HCT116 (cell line): ENCODE measurements at regions not wholly inside any gene's neighbourhood (a gene's known extent, or its start where the extent isn't known, plus 50 kb on each side); places are given as distances from the start of the nearest gene placed in this dataset.

ENCODE experiments used
- ATAC-seq: fragments of 200-7000 bp; cut with Tn5 transposase; 2 replicates; pipeline ENCODE4 v1.9.1; 2020; ENCODE audit warnings: mild to moderate bottlenecking, moderate library complexity
- BruUV-seq: library from RNA; stranded (reverse); fragments of 400-500 nt; replicated peaks from 2 replicates; lab custom pipeline; 2021; lab: Mats Ljungman, UMichigan
- CTCF ChIA-PET: fragments of 300-600 bp; sonication (Branson Sonifier 250); formaldehyde crosslinking; loops from one replicate; lab custom pipeline; 2021; ENCODE audit warnings: antibody characterized with exemption; lab: Charles Lee
- POLR2A ChIA-PET: fragments of 300-600, 350-600 bp; sonication (Branson Sonifier 250); formaldehyde crosslinking; loops from one replicate; lab custom pipeline; 2021; ENCODE audit warnings: antibody characterized with exemption; lab: Charles Lee
- RAD21 ChIA-PET, 2 experiments: fragments of 300-600 bp; sonication (Branson Sonifier 250); formaldehyde crosslinking; loops; one replicate each; lab custom pipeline; 2023; ENCODE audit warnings: low total read pairs in 2 of 2; ENCODE audit not compliant: uncharacterized antibody in 2 of 2, unreplicated experiment in 2 of 2, low non-redundant PET in 1 of 2; lab: Charles Lee
- DNase-seq: peaks from one replicate; pipeline ENCODE4 v3.0.0-alpha.2; 2010; ENCODE audit warnings: low read depth, low spot score
- H2AFZ ChIP-seq: fragments of 200-600 bp; shearing (Covaris generic), sonication (generic); 2 replicates; pipeline ENCODE4 v1.6.1; 2017; ENCODE audit warnings: low read depth, mixed run types, mixed read lengths, antibody characterized with exemption, low read length; ENCODE audit not compliant: poor library complexity, severe bottlenecking
- H3K27ac ChIP-seq: 2 replicates; pipeline ENCODE4 v1.5.1; 2012; ENCODE audit warnings: low read depth, low read length
- H3K27me3 ChIP-seq: fragments of 200-600 bp; sonication (generic); 2 replicates; pipeline ENCODE4 v1.6.1; 2016; ENCODE audit warnings: mixed run types, low read length, mixed read lengths; ENCODE audit not compliant: insufficient read depth
- H3K36me3 ChIP-seq, 2 experiments: fragments of 200-500 bp in 1 of 2; fragments of 200-600 bp in 1 of 2; sonication (Bioruptor generic) in 1 of 2; sonication (generic) in 1 of 2; 2 replicates each; pipeline versions ENCODE4 v1.5.1 to v1.6.1; 2014 to 2016; ENCODE audit warnings: low read length in 2 of 2, inconsistent platforms in 1 of 2, mixed read lengths in 1 of 2, mixed run types in 1 of 2; ENCODE audit not compliant: insufficient read depth in 2 of 2, control insufficient read depth in 1 of 2
- H3K4me1 ChIP-seq, 2 experiments: fragments of 200-600 bp in 1 of 2; sonication (generic) in 1 of 2; 2 replicates each; pipeline versions ENCODE4 v1.5.1 to v1.6.1; 2012 to 2017; ENCODE audit warnings: low read length in 2 of 2, inconsistent platforms in 1 of 2, mild to moderate bottlenecking in 1 of 2, mixed read lengths in 1 of 2, mixed run types in 1 of 2, moderate library complexity in 1 of 2; ENCODE audit not compliant: insufficient read depth in 2 of 2, control insufficient read depth in 1 of 2
- H3K4me2 ChIP-seq: fragments of 200-600 bp; sonication (generic); 2 replicates; pipeline ENCODE4 v1.6.1; 2017; ENCODE audit warnings: mixed run types, low read length, mixed read lengths
- H3K4me3 ChIP-seq, 2 experiments: fragments of 200-600 bp in 1 of 2; sonication (generic) in 1 of 2; replicated peaks in 1 of 2; 2 replicates each; pipeline ENCODE4 v1.5.1; 2011 to 2016; ENCODE audit warnings: low read length in 2 of 2, control low read depth in 1 of 2, low read depth in 1 of 2, mild to moderate bottlenecking in 1 of 2, mixed read lengths in 1 of 2, mixed run types in 1 of 2
- H3K79me2 ChIP-seq: fragments of 200-600 bp; sonication (generic); 2 replicates; pipeline ENCODE4 v1.6.1; 2017; ENCODE audit warnings: mild to moderate bottlenecking, mixed run types, low read length, moderate library complexity, mixed read lengths; ENCODE audit not compliant: insufficient read depth
- H3K9ac ChIP-seq: fragments of 200-600 bp; sonication (generic); 2 replicates; pipeline ENCODE4 v1.6.1; 2016; ENCODE audit warnings: low read length, mixed read lengths
- H3K9me2 ChIP-seq: fragments of 200-600 bp; sonication (generic), shearing (Covaris generic); 2 replicates; pipeline ENCODE4 v1.6.1; 2017; ENCODE audit warnings: mixed run types, mild to moderate bottlenecking, moderate library complexity; ENCODE audit not compliant: insufficient read depth
- H3K9me3 ChIP-seq, 2 experiments: fragments of 200-500 bp in 1 of 2; fragments of 200-600 bp in 1 of 2; sonication (Bioruptor generic) in 1 of 2; sonication (generic) in 1 of 2; 2 replicates each; pipeline ENCODE4 v1.6.1; 2014 to 2017; ENCODE audit warnings: low read length in 2 of 2, mixed read lengths in 2 of 2, inconsistent platforms in 1 of 2, low read depth in 1 of 2, mild to moderate bottlenecking in 1 of 2, mixed run types in 1 of 2, moderate library complexity in 1 of 2; ENCODE audit not compliant: control insufficient read depth in 1 of 2, insufficient read depth in 1 of 2
- H4K20me1 ChIP-seq: fragments of 200-600 bp; sonication (generic), shearing (Covaris generic); 2 replicates; pipeline ENCODE4 v1.6.1; 2017; ENCODE audit warnings: mixed run types, mild to moderate bottlenecking, moderate library complexity; ENCODE audit not compliant: insufficient read depth
- ATF3 ChIP-seq: IDR thresholded peaks from 2 replicates; pipeline ENCODE4 v1.6.1; 2012
- CEBPB ChIP-seq: IDR thresholded peaks from 2 replicates; pipeline ENCODE4 v1.6.1; 2012; ENCODE audit warnings: low read depth
- CTCF ChIP-seq, 3 experiments: fragments of 200-600 bp in 1 of 3; sonication (generic) in 1 of 3; IDR thresholded peaks in 2 of 3; conservative IDR thresholded peaks in 1 of 3; 2 replicates each; pipeline ENCODE4 v1.5.1; 2012 to 2017; ENCODE audit warnings: low read depth in 2 of 3, low read length in 2 of 3, antibody characterized with exemption in 1 of 3, borderline replicate concordance in 1 of 3, control low read depth in 1 of 3, mild to moderate bottlenecking in 1 of 3, mixed read lengths in 1 of 3, mixed run types in 1 of 3, moderate library complexity in 1 of 3; ENCODE audit not compliant: insufficient read depth in 1 of 3
- EGR1 ChIP-seq: IDR thresholded peaks from 2 replicates; pipeline ENCODE4 v1.6.1; 2012; ENCODE audit warnings: low read depth
- ELF1 ChIP-seq: IDR thresholded peaks from 2 replicates; pipeline ENCODE4 v1.6.1; 2012; ENCODE audit warnings: low read depth, borderline replicate concordance
- EZH2phosphoT487 ChIP-seq: fragments of 200-600 bp; IDR thresholded peaks from 2 replicates; pipeline ENCODE4 v1.6.1; 2018; ENCODE audit warnings: antibody characterized with exemption, borderline replicate concordance
- FOSL1 ChIP-seq: IDR thresholded peaks from 2 replicates; pipeline ENCODE4 v1.6.1; 2012; ENCODE audit warnings: low read depth
- JUND ChIP-seq: IDR thresholded peaks from 2 replicates; pipeline ENCODE4 v1.6.1; 2012
- POLR2AphosphoS5 ChIP-seq: IDR thresholded peaks from 2 replicates; pipeline ENCODE4 v1.6.1; 2011; ENCODE audit warnings: mild to moderate bottlenecking, low read depth, low read length, moderate library complexity
- RAD21 ChIP-seq: IDR thresholded peaks from 2 replicates; pipeline ENCODE4 v1.6.1; 2012; ENCODE audit warnings: low read depth, mild to moderate bottlenecking
- SIN3A ChIP-seq: IDR thresholded peaks from 2 replicates; pipeline ENCODE4 v1.6.1; 2012; ENCODE audit warnings: low read depth
- SRF ChIP-seq: IDR thresholded peaks from 2 replicates; pipeline ENCODE4 v1.6.1; 2012; ENCODE audit warnings: low read depth
- TCF7L2 ChIP-seq: IDR thresholded peaks from 2 replicates; pipeline ENCODE4 v1.7.0; 2011; ENCODE audit warnings: borderline replicate concordance, inconsistent platforms; ENCODE audit not compliant: insufficient read depth, insufficient read length; ENCODE audit errors: extremely low read depth
- YY1 ChIP-seq: IDR thresholded peaks from 2 replicates; pipeline ENCODE4 v1.6.1; 2011; ENCODE audit warnings: low read length, low read depth, moderate library complexity, mild to moderate bottlenecking; ENCODE audit not compliant: insufficient replicate concordance; ENCODE audit errors: extremely low read depth
- ZBTB33 ChIP-seq: IDR thresholded peaks from 2 replicates; pipeline ENCODE4 v1.6.1; 2011; ENCODE audit warnings: mild to moderate bottlenecking, low read length, moderate library complexity; ENCODE audit not compliant: insufficient replicate concordance; ENCODE audit errors: extremely low read depth
- ZFX ChIP-seq: fragments of 450-650 bp; IDR thresholded peaks from 2 replicates; pipeline ENCODE4 v1.6.1; 2017
- intact Hi-C: fragments of 100-400 bp; cut with micrococcal nuclease; formaldehyde crosslinking; loops from 2 replicates; pipeline ENCODE4 v1.10.0; 2022

- H3K27ac ChIP-seq = no peak overlapping the region
- no peaks in the 10 kb centered on the region for H3K4me1 ChIP-seq
- H3K79me2 ChIP-seq = no peaks in the 10 kb centered on the region
- H3K4me2 ChIP-seq = no peak overlapping the region
- RAD21 ChIA-PET = no interaction called here
- BruUV-seq = no TSS peak
- DNase-seq (no peak), ATAC-seq (no peak)
- no peak overlapping the region for H3K9ac ChIP-seq
- H3K27me3 ChIP-seq = peaks cover 12% of the 10 kb centered on the region; the same call in 1 of the 2 replicates
- CTCF ChIA-PET = no interaction called here
- no peak overlapping the region for H2AFZ ChIP-seq
- H3K9me2 ChIP-seq = no peaks in the 10 kb centered on the region
- intact Hi-C loops = no loop called here
- TF ChIP-seq ZBTB33 (no peak), FOSL1 (no peak), EZH2phosphoT487 (no peak), SRF (no peak), EGR1 (no peak), TCF7L2 (no peak), POLR2AphosphoS5 (no peak), JUND (no peak), ZFX (no peak), RAD21 (no peak), SIN3A (no peak), CTCF (IDR thresholded peaks at IDR 0.05 in 2 of 3, conservative IDR thresholded peaks at IDR 0.05 in 1 of 3; ENCODE audit: borderline replicate concordance in 1 of 3, insufficient read depth in 1 of 3, low read depth in 2 of 3, low read length in 2 of 3) (no peak), CEBPB (no peak), YY1 (no peak), ATF3 (no peak), ELF1 (no peak)
- TF ChIP-seq, all 23 proteins: peak for 0
- POLR2A ChIA-PET = no interaction called here
- Histone ChIP-seq H4K20me1 (no peaks in the 10 kb centered on the region), H3K4me3 (no peak overlapping the region), H3K36me3 (no peaks in the 10 kb centered on the region), H3K9me3 (no peaks in the 10 kb centered on the region)
These were observed 144.5 kb downstream of the ACKR3 start for GRCh38 chr2:236714080-236714479.
